Ovary (tissue), 7 donors: ENCODE measurements at regions not wholly inside any gene's neighbourhood (a gene's known extent, or its start where the extent isn't known, plus 50 kb on each side); places are given as distances from the start of the nearest gene placed in this dataset.

ENCODE experiments used
- DNase-seq, 5 donors: peaks; one replicate each; pipeline ENCODE4 v3.0.0-alpha.2; 2019 to 2020
- H3K27ac ChIP-seq, 2 donors: fragments of 200-600 bp; one replicate each; pipeline versions ENCODE4 v1.5.1 to v1.8.0; 2019 to 2022
- H3K27me3 ChIP-seq: fragments of 200-600 bp; one replicate; pipeline ENCODE4 v1.8.0; 2022
- H3K36me3 ChIP-seq: fragments of 200-600 bp; sonication (generic); one replicate; pipeline ENCODE4 v1.5.1; 2019
- H3K4me1 ChIP-seq: one replicate; pipeline ENCODE4 v1.8.1; 2013; ENCODE audit warnings: mild to moderate bottlenecking, moderate library complexity; ENCODE audit not compliant: insufficient read depth
- H3K4me3 ChIP-seq: fragments of 200-600 bp; sonication (generic); one replicate; pipeline ENCODE4 v1.5.1; 2017
- H3K9me3 ChIP-seq, 2 donors: fragments of 200-600 bp in 1 of 2; sonication (generic) in 1 of 2; one replicate each; pipeline versions ENCODE4 v1.5.1 to v1.8.1; 2013 to 2019; ENCODE audit warnings: mild to moderate bottlenecking in 1 of 2, moderate library complexity in 1 of 2
- EP300 ChIP-seq: sonication (generic); formaldehyde crosslinking; IDR thresholded peaks from one replicate; pipeline ENCODE4 v1.6.1; 2017; ENCODE audit warnings: antibody characterized with exemption
- POLR2A ChIP-seq: fragments of 450-650 bp; IDR thresholded peaks from one replicate; pipeline ENCODE4 v1.6.1; 2017; ENCODE audit warnings: antibody characterized with exemption, mild to moderate bottlenecking, moderate library complexity
- WGBS, 3 donors: extraction: QIAGEN DNeasy Blood & Tissue Kit in 1 of 3; methylation state at CpG; one replicate each; pipeline versions ENCODE4 v1.1.5 to v1.1.7; 2013 to 2017; 5-methylcytosine and 5-hydroxymethylcytosine counted together
- intact Hi-C, 4 donors: fragments of 100-400 bp; cut with DNase I; formaldehyde crosslinking; loops; one replicate each; pipeline versions ENCODE4 v1.11.0 to v1.15.1; 2022 to 2023
- TF ChIP-seq, protein P1 (sequence below), 3 donors: fragments of 450-650 bp in 2 of 3; fragments of 200-600 bp in 1 of 3; IDR thresholded peaks; one replicate each; pipeline versions ENCODE4 v1.5.1 to v1.8.0; 2016 to 2022; ENCODE audit warnings: antibody characterized with exemption in 3 of 3, mild to moderate bottlenecking in 1 of 3
- donor health status: DM: no; HTN: no; CAD: no; lungs with moderate emphysema.
- donor health status: DM: no; HTN: no; CAD: no.
- donor health status: Bipolar disorder and iron deficiency.
- donor health status: DM: no; HTN: no; CAD: no.
- donor health status: DM: yes; HTN: yes; CAD: no.

DNA sequence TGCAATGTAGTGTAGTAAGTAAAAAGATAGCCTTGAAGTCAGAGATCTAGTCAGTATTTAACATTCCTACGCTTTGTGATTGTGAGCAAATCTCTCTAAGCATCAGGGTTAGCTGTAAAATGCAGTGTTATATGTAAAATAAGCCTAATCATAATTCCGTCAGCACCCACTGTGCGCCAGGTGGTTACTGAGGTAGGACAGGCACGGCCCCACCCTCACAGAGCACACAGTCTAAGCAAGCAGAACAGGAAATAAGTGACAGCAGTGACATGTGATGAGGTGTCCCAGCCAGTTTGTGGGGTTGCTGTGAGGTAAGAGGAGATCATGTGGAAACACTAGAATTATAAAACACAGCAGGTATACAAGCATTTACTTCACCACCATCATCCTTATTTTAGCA is 267.1 kb downstream of the ICOS start:
- H3K9me3 ChIP-seq = no peaks in the 10 kb centered on the region
- no peak overlapping the region for H3K27ac ChIP-seq
- WGBS, 3 donors = 91 to 97% (median 96%) methylated on average over 4 of the region's 4 CpGs
- H3K27me3 ChIP-seq = no peaks in the 10 kb centered on the region
- no peaks in the 10 kb centered on the region for H3K36me3 ChIP-seq
- TF ChIP-seq EP300 = no peak
- TF ChIP-seq POLR2A = no peak
- TF ChIP-seq, protein P1, sequence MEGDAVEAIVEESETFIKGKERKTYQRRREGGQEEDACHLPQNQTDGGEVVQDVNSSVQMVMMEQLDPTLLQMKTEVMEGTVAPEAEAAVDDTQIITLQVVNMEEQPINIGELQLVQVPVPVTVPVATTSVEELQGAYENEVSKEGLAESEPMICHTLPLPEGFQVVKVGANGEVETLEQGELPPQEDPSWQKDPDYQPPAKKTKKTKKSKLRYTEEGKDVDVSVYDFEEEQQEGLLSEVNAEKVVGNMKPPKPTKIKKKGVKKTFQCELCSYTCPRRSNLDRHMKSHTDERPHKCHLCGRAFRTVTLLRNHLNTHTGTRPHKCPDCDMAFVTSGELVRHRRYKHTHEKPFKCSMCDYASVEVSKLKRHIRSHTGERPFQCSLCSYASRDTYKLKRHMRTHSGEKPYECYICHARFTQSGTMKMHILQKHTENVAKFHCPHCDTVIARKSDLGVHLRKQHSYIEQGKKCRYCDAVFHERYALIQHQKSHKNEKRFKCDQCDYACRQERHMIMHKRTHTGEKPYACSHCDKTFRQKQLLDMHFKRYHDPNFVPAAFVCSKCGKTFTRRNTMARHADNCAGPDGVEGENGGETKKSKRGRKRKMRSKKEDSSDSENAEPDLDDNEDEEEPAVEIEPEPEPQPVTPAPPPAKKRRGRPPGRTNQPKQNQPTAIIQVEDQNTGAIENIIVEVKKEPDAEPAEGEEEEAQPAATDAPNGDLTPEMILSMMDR (IDR thresholded peaks at IDR 0.05) = no peak
- no peak overlapping the region for H3K4me3 ChIP-seq
- no peaks in the 10 kb centered on the region for H3K4me1 ChIP-seq
- intact Hi-C loops = no loop called here
- no peak for DNase-seq

DNA sequence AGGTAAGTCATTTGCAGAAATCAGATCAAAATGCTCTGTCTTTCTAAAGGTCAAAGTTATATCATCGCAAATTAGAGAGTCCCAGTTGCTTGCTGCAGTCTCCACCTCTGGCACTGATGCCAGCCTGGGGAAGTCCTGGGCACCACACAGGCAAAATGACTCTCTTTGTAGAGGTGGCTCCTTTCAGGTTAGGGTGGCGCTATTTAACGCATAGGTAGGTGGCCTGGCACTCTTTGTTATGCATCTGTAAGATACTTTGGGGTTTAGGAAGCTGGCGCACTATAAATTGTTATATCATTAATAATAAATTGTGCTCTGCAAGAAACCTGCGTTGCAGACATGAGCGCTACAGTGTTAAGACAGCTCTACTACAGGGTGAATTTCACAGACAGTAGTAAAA is 268.5 kb downstream of the ICOS start:
- intact Hi-C loops = no loop called here
- no peaks in the 10 kb centered on the region for H3K9me3 ChIP-seq
- H3K27ac ChIP-seq = no peak overlapping the region
- H3K4me3 ChIP-seq = no peak overlapping the region
- TF ChIP-seq EP300 (no peak), POLR2A (no peak)
- TF ChIP-seq, protein P1 (IDR thresholded peaks at IDR 0.05) = no peak
- H3K27me3 ChIP-seq = no peaks in the 10 kb centered on the region
- H3K36me3 ChIP-seq = no peaks in the 10 kb centered on the region
- H3K4me1 ChIP-seq = no peaks in the 10 kb centered on the region
- no peak for DNase-seq
- 84 to 85% (median 84%) methylated on average over 6 of the region's 6 CpGs for WGBS, 3 donors

DNA sequence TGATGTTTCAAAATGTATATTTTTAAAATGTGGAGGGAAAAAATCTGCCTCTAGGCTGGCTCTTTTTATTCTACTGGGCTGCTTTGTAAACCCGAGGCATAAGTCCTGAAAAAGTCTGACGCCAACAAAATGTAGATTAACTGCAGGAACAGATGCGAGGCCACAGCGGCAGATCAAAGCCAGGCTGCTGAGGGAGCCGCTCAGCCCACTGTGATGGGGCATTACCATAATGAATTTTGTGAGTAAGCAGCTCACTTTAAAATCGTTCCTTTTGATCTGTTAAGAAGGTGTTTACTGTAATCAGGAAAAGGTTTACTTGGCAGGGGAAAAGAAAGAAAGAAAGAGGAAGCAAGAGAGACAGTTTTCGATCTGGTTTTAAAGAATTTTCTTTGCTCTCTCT is 269.0 kb downstream of the ICOS start:
- WGBS, 3 donors = 40 to 51% (median 45%) methylated on average over 7 of the region's 7 CpGs
- Histone ChIP-seq H3K4me3 (no peak overlapping the region), H3K9me3 (no peaks in the 10 kb centered on the region), H3K4me1 (no peaks in the 10 kb centered on the region), H3K27me3 (no peaks in the 10 kb centered on the region), H3K36me3 (no peaks in the 10 kb centered on the region), H3K27ac (no peak overlapping the region)
- no peak for TF ChIP-seq POLR2A
- no peak for TF ChIP-seq EP300
- TF ChIP-seq, protein P1 (IDR thresholded peaks at IDR 0.05) = no peak
- no peak for DNase-seq
- intact Hi-C loops = no loop called here

DNA sequence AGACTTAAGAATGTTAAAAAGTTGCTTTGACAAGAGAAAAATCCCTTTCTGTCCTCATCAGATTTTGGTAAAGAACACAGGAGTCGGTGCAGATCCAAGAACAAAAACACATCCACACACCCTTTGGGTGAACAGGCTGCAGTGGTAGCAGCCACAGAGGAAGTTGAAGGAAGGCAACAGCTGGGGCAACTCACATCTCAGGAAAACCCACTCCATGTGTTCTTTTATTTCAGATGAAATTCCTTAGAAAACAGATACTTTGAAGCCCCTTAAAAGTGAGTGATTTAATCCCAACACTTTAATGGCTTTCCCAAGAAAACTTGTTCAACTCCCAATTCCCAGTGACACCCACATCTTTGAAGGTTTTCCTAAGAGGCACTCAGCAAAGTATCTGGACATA is 271.3 kb downstream of the ICOS start:
- intact Hi-C loops = no loop called here
- WGBS, 3 donors = 30 to 39% (median 37%) methylated on average over 1 of the region's 1 CpG

More for the DNA sequence above, 271.3 kb downstream of the ICOS start:
- Histone ChIP-seq H3K4me3 (no peak overlapping the region), H3K27ac (no peak overlapping the region), H3K27me3 (no peaks in the 10 kb centered on the region), H3K9me3 (no peaks in the 10 kb centered on the region), H3K4me1 (no peaks in the 10 kb centered on the region), H3K36me3 (no peaks in the 10 kb centered on the region)
- no peak for DNase-seq
- TF ChIP-seq, protein P1 (IDR thresholded peaks at IDR 0.05) = no peak
- TF ChIP-seq EP300 (no peak), POLR2A (no peak)
